ENCODE measurements at regions not wholly inside any gene's neighbourhood (a gene's known extent, or its start where the extent isn't known, plus 50 kb on each side); places are given as distances from the start of the nearest gene placed in this dataset.

DNA sequence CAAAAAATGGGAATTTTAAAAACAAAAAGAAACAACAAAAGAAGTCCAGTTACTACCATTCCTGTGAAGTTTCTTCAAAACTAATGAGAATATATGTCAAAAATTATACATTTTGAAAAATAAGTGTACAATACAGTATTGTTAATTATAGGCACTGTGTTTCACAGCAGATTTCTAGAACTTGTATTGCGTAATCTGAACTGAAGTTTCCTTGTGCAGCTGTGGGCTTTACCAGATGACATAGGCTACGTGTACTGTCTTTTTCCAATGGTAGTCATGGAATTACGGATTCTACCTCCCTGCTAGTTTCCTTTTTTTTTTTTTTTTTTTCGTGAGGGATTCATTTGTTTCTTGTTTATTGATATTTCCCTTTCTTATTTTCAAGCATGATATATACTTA lies 113.8 kb upstream of the GABRA2 start:
- H4K20me1 ChIP-seq (ENCODE audit: control insufficient read depth, extremely low read depth, insufficient read depth, low read length): no peaks in the 10 kb centered on the region

DNA sequence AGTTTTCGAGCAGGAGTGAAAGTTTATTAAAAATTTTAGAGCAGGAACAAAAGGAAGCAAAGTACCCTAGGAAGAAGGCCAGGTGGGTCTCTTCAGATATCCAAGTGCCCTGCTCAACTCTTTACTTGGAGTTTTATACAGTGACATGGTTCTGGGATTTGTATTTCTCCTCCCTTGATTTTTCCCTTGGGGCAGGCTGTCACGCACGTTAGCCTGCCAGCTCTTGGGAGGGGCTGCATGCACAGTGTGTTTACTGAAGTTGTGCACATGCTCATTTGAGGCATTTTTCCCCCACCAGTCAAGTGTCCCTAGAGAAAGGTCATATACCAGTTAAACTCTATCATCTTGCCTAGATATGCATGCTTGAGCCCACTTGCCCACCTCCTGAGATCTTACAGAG lies 102.5 kb upstream of the GABRA2 start:
- H3K27me3 ChIP-seq (ENCODE audit: control insufficient read depth, extremely low read depth, insufficient read depth, low read length): no peaks in the 10 kb centered on the region
- TF ChIP-seq EZH2 (IDR thresholded peaks at IDR 0.05; ENCODE audit: low read length): no peak
- TF ChIP-seq CTCF (optimal IDR thresholded peaks at IDR 0.05 in 1 of 3, IDR thresholded peaks at IDR 0.05 in 1 of 3, conservative IDR thresholded peaks at IDR 0.05 in 1 of 3; ENCODE audit: extremely low read depth in 1 of 3, insufficient read depth in 2 of 3, low read length in 3 of 3): no peak
- H3K9me3 ChIP-seq (ENCODE audit: control insufficient read depth, low read depth, low read length): no peaks in the 10 kb centered on the region
- no peaks in the 10 kb centered on the region for H3K79me2 ChIP-seq (ENCODE audit: control insufficient read depth, insufficient read depth, low read length)
- H3K4me3 ChIP-seq (ENCODE audit: control insufficient read depth in 2 of 3, extremely low read depth in 1 of 3, insufficient read depth in 2 of 3, low read depth in 1 of 3, low read length in 3 of 3): no peak overlapping the region
- no peaks in the 10 kb centered on the region for H3K4me1 ChIP-seq (ENCODE audit: control insufficient read depth, extremely low read depth, insufficient read depth, low read length)
- no peaks in the 10 kb centered on the region for H3K36me3 ChIP-seq (ENCODE audit: control insufficient read depth in 2 of 2, extremely low read depth in 1 of 2, insufficient read depth in 2 of 2, low read length in 2 of 2)
- H3K9ac ChIP-seq (ENCODE audit: control insufficient read depth, extremely low read depth, insufficient read depth, low read length): no peak overlapping the region
- H2AFZ ChIP-seq (ENCODE audit: control insufficient read depth, low read length): no peak overlapping the region
- no peak for DNase-seq (ENCODE audit: low read depth, low spot score)
- H3K4me2 ChIP-seq (ENCODE audit: control insufficient read depth, extremely low read depth, insufficient read depth, low read depth, low read length): no peak overlapping the region
- no peak overlapping the region for H3K27ac ChIP-seq (ENCODE audit: control insufficient read depth, insufficient read depth, low read length)
- dilution Hi-C loops (cut with MboI; ENCODE audit: extremely low pct_ligation_motif_present, low sequenced_read_pairs): no loop called here
- H4K20me1 ChIP-seq (ENCODE audit: control insufficient read depth, extremely low read depth, insufficient read depth, low read length): no peaks in the 10 kb centered on the region
- H3K9me1 ChIP-seq (ENCODE audit: control insufficient read depth, extremely low read depth, insufficient read depth, low read length): no peaks in the 10 kb centered on the region
- no peak for FAIRE-seq

More for the DNA sequence above, 113.8 kb upstream of the GABRA2 start:
- no peaks in the 10 kb centered on the region for H3K36me3 ChIP-seq (ENCODE audit: control insufficient read depth in 2 of 2, extremely low read depth in 1 of 2, insufficient read depth in 2 of 2, low read length in 2 of 2)
- H2AFZ ChIP-seq (ENCODE audit: control insufficient read depth, low read length): no peak overlapping the region
- no peak overlapping the region for H3K4me3 ChIP-seq (ENCODE audit: control insufficient read depth in 2 of 3, extremely low read depth in 1 of 3, insufficient read depth in 2 of 3, low read depth in 1 of 3, low read length in 3 of 3)
- no peak overlapping the region for H3K4me2 ChIP-seq (ENCODE audit: control insufficient read depth, extremely low read depth, insufficient read depth, low read depth, low read length)
- H3K27ac ChIP-seq (ENCODE audit: control insufficient read depth, insufficient read depth, low read length): no peak overlapping the region
- no peaks in the 10 kb centered on the region for H3K27me3 ChIP-seq (ENCODE audit: control insufficient read depth, extremely low read depth, insufficient read depth, low read length)
- TF ChIP-seq EZH2 (IDR thresholded peaks at IDR 0.05; ENCODE audit: low read length): no peak
- TF ChIP-seq CTCF (optimal IDR thresholded peaks at IDR 0.05 in 1 of 3, IDR thresholded peaks at IDR 0.05 in 1 of 3, conservative IDR thresholded peaks at IDR 0.05 in 1 of 3; ENCODE audit: extremely low read depth in 1 of 3, insufficient read depth in 2 of 3, low read length in 3 of 3): no peak
- FAIRE-seq (no peak), DNase-seq (ENCODE audit: low read depth, low spot score) (no peak)
- H3K9ac ChIP-seq (ENCODE audit: control insufficient read depth, extremely low read depth, insufficient read depth, low read length): no peak overlapping the region
- H3K79me2 ChIP-seq (ENCODE audit: control insufficient read depth, insufficient read depth, low read length): no peaks in the 10 kb centered on the region
- peaks cover 38% of the 10 kb centered on the region for H3K4me1 ChIP-seq (ENCODE audit: control insufficient read depth, extremely low read depth, insufficient read depth, low read length)
- no peaks in the 10 kb centered on the region for H3K9me1 ChIP-seq (ENCODE audit: control insufficient read depth, extremely low read depth, insufficient read depth, low read length)
- no peaks in the 10 kb centered on the region for H3K9me3 ChIP-seq (ENCODE audit: control insufficient read depth, low read depth, low read length)
- dilution Hi-C loops (cut with MboI; ENCODE audit: extremely low pct_ligation_motif_present, low sequenced_read_pairs): no loop called here

Measured in keratinocyte (primary cell).